GM10248 (cell line): ENCODE measurements at regions not wholly inside any gene's neighbourhood (a gene's known extent, or its start where the extent isn't known, plus 50 kb on each side); places are given as distances from the start of the nearest gene placed in this dataset.

Experiments used
- CTCF ChIA-PET: fragments of 300-600 bp; sonication (Branson Sonifier 250); formaldehyde crosslinking; extraction: SDS; loops from one replicate; lab custom pipeline; 2021; ENCODE audit warnings: antibody characterized with exemption; lab: Yijun Ruan, JAX
- POLR2A ChIA-PET: fragments of 350-650 bp; sonication (Branson Sonifier 250); formaldehyde crosslinking; extraction: SDS; loops from one replicate; lab custom pipeline; 2020; ENCODE audit warnings: antibody characterized with exemption; lab: Yijun Ruan, JAX
- DNase-seq: peaks from one replicate; pipeline ENCODE4 v3.0.0; 2012; ENCODE audit errors: extremely low spot score
- TF ChIP-seq, protein P1 (sequence below): IDR thresholded peaks from 2 replicates; pipeline ENCODE4 v1.5.1; 2012; ENCODE audit warnings: mild to moderate bottlenecking, low read depth; ENCODE audit errors: extremely low read depth, missing control alignments, control extremely low read depth

DNA sequence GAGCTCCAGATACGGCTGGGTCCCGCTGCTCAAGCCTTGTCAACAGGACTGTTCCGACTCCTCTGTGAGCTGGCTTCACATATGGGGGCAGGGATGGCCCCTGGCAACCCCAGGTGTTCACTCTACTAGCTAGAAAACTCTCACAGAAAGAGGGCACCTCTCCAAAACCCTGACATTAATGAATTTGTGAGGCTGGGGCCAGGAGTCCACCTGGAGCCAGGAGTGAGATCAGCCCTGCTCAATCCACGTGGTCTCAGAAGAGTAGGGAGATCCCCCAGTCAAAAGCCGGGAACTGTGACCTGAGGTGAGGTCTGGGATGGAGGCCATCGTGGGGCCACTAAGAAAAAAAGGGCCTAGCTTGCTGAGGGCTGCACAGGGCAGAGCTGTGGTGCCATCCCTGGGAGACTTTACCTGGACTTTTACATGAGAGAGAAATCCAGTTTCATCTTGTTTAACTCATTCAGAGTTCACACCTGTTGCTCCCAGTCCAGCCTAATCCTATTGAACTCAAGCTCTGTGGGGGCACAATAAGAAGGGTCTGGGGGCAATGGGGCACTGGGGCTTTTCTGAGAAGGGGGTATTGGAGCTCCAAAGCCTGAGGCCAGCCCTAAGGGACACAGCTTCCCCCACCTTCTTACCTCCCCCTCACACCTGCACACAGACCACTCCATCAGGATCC lies 144.3 kb upstream of the MLN start:
- TF ChIP-seq, protein P1, sequence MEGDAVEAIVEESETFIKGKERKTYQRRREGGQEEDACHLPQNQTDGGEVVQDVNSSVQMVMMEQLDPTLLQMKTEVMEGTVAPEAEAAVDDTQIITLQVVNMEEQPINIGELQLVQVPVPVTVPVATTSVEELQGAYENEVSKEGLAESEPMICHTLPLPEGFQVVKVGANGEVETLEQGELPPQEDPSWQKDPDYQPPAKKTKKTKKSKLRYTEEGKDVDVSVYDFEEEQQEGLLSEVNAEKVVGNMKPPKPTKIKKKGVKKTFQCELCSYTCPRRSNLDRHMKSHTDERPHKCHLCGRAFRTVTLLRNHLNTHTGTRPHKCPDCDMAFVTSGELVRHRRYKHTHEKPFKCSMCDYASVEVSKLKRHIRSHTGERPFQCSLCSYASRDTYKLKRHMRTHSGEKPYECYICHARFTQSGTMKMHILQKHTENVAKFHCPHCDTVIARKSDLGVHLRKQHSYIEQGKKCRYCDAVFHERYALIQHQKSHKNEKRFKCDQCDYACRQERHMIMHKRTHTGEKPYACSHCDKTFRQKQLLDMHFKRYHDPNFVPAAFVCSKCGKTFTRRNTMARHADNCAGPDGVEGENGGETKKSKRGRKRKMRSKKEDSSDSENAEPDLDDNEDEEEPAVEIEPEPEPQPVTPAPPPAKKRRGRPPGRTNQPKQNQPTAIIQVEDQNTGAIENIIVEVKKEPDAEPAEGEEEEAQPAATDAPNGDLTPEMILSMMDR, result no peak
- CTCF ChIA-PET, result interaction anchor here (0.9 to 3.2 kb wide), 4 partner anchors 10 to 176 kb away, joined by 3 to 13 read pairs (median 6); no protein-coding TSS in a partner anchor
- no peak for DNase-seq
- POLR2A ChIA-PET, result no interaction called here

DNA sequence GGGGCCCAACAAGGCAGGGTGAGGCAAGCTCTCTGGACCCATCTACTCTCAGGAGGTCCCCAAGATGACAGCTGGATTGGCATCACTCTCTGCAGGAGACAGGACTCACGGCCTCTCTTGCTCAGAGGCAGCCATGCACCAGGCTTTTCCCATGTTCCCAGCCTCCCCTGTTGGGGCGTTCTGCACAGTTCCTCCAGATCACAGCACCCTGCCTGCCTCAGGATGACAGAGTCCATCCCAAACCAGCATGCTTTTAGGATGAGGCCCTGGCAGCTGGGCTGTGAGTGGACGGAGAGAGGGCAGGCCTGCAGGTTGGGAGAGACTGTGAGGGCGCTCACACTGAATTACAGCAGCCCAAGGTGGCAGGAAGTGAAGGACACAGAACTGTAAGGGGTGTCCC lies 143.2 kb upstream of the MLN start:
- TF ChIP-seq, protein P1, result no peak
- CTCF ChIA-PET, result interaction anchor here (0.8 to 3.2 kb wide), 4 partner anchors 8 to 175 kb away, joined by 3 to 13 read pairs (median 6); no protein-coding TSS in a partner anchor
- POLR2A ChIA-PET, result no interaction called here
- DNase-seq, result no peak

DNA sequence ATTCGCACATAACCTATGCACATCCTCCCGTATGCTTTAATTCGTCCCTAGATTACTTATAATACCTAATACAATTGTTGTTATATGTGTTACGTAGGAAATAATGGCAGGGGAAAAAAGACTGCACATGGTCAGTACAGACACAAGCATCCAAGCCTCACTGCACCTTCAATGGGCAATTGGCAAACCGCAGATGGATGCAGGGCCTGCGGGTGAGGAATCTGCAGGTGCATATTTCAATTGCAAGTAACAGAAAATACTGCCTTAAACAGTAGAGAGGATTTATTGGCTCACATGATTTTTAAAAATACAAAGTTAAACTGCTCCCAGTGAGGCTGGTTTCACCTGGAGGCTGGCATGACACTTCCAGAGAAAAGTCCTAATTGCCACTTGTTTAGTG lies 142.1 kb upstream of the MLN start:
- CTCF ChIA-PET, result no interaction called here
- no peak for DNase-seq
- TF ChIP-seq, protein P1, result no peak
- POLR2A ChIA-PET, result no interaction called here

DNA sequence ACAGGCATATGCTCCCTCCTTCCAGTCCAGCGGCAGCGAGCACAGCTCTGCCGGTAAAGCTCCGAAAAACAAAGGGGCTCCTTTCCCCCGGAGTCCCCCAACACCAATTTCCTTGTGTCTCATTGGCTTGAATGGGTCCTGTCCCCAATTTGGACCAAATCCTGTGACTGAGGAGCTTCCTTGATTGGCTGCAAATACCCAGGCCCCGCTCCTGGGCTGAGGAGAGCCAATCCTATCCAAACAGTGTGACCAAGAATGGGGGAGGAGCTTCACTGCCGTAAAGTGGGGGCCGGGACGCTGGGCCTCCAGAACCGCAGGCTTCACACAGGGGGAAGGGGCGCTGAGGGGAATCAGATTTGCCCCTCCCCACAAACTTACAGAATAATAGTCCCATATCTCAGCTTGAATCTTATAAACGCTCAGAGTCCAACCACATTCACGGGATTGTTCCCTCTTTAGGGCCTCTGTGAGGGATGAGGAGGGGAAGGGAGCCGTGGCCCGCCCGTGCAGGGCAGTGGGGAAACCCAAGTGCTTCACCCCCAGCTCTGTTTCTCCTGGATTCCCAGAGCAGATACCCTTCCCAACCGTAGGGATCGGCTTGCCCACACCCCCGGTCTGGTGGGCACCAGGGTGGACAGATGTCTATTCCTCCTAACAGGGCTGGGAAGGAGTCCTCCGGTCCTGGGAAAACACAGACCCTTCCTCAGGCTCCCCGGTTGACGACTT lies 141.0 kb upstream of the MLN start:
- CTCF ChIA-PET, result no interaction called here
- DNase-seq, result no peak
- TF ChIP-seq, protein P1, result no peak
- POLR2A ChIA-PET, result no interaction called here

DNA sequence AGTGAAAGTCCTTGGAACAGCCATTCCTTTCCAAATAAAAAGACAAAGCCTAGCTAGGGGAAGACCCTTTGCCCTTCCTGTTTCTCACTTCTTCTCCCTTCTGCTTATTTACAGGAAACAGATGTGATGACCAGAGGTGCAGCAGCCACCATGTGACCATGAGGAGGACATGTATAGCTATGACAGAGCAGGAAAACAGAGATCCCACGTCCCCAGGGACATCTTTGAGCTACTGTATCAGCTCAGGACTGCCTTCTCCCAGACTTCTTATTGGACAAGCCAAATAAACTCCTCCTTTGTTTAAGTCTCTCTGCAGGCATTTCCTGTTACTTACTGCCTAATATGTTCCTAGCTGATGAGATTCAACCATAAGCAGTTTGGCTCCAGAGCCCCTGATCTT lies 133.1 kb upstream of the MLN start:
- CTCF ChIA-PET, result interaction anchor here (0.9 to 1.0 kb wide), 2 partner anchors 22 to 165 kb away, joined by 3 read pairs; no protein-coding TSS in a partner anchor
- no peak for DNase-seq
- POLR2A ChIA-PET, result no interaction called here
- TF ChIP-seq, protein P1, result no peak

DNA sequence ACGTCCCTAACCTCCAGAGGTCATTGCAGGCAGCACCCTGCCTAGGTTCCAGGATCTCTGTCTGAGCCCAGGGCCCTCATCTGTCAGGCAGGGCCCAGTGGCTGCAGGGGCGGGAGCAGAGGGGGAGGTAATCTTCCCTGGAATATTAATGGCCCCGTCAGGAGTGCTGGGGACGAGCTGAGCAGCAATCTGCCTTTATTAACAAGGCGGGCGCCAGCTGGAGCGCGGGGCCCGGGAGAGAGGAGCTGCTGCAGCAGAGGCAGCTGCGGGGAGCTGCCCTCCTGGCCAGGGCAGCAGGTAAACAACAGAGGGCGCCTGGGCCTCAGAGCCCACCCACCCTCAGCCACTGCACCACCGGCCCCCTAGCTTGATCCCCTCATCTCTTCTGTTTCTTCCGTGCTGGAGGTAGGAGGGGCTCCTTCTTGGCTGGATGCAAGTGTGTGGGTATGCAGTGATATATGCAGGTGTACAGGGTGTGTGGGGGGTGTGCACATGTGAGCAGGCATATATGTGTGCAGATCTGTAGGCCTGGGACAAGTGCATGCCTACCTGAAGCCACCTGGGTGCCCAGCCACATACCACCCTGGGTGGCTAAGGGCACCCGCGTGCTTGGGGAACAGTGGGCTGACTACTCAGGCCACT lies 131.8 kb upstream of the MLN start:
- ChIA-PET CTCF (no interaction called here), POLR2A (no interaction called here)
- TF ChIP-seq, protein P1, result no peak

More for the DNA sequence above, 131.8 kb upstream of the MLN start:
- no peak for DNase-seq
